ENCODE measurements at regions not wholly inside any gene's neighbourhood (a gene's known extent, or its start where the extent isn't known, plus 50 kb on each side); places are given as distances from the start of the nearest gene placed in this dataset.

DNA sequence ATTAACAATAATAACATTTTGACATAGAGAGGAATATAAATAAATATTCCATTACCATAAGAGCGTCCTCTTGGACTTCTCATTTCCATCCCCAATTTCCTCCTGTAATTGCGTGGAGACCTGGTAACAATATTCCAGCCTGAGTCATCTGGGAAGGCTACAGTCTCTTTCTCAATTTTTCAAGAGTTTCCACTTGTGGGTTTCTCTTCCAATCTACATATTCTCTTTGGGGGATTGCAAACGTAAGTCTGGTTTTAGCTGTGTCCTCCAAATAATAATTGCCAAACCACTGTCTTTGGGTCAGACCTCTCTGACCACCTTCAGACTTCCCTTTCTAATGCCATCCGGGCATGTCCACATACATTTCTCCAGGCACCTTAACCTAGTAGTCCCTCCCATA, 124.5 kb upstream of the USP24 start:
- Histone ChIP-seq H3K27me3 (no peaks in the 10 kb centered on the region), H3K4me3 (no peak overlapping the region), H3K36me3 (no peaks in the 10 kb centered on the region), H3K4me1 (no peaks in the 10 kb centered on the region), H3K27ac (replicated peaks in 1 of 4) (no peak overlapping the region), H3K9me3 (peaks cover 0 to 10% (median 0%) of the 10 kb centered on the region in 4 donors)
- intact Hi-C loops (cut with DNase I), result no loop called here
- WGBS, result 98% methylated on average over 4 of the region's 4 CpGs
- no peak for TF ChIP-seq EP300 (IDR thresholded peaks at IDR 0.05)
- TF ChIP-seq, protein P1, sequence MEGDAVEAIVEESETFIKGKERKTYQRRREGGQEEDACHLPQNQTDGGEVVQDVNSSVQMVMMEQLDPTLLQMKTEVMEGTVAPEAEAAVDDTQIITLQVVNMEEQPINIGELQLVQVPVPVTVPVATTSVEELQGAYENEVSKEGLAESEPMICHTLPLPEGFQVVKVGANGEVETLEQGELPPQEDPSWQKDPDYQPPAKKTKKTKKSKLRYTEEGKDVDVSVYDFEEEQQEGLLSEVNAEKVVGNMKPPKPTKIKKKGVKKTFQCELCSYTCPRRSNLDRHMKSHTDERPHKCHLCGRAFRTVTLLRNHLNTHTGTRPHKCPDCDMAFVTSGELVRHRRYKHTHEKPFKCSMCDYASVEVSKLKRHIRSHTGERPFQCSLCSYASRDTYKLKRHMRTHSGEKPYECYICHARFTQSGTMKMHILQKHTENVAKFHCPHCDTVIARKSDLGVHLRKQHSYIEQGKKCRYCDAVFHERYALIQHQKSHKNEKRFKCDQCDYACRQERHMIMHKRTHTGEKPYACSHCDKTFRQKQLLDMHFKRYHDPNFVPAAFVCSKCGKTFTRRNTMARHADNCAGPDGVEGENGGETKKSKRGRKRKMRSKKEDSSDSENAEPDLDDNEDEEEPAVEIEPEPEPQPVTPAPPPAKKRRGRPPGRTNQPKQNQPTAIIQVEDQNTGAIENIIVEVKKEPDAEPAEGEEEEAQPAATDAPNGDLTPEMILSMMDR (IDR thresholded peaks at IDR 0.05), result no peak
- TF ChIP-seq POLR2A (IDR thresholded peaks at IDR 0.05; ENCODE audit: low read depth), result no peak
- no peak for TF ChIP-seq POLR2AphosphoS5 (IDR thresholded peaks at IDR 0.05)
- DNase-seq (ENCODE audit: extremely low spot score), result no peak

DNA sequence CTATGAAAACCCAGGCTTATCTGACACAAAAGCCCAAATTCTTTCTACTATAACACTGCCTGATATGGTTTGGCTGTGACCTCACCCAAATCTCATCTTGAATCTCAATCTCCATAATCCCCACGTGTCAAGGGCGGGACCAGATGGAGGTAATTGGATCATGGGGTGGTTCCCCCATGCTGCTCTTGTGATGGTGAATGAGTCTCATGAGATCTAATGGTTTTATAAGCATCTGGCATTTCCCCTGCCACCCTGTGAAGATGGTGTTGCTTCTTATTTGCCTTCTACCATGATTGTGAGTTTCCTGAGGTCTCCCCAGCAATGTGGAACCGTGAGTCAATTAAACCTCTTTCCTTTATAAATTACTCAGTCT, 123.3 kb upstream of the USP24 start:
- H3K27ac ChIP-seq (replicated peaks in 1 of 4), result no peak overlapping the region
- TF ChIP-seq EP300 (IDR thresholded peaks at IDR 0.05), result no peak
- TF ChIP-seq POLR2A (IDR thresholded peaks at IDR 0.05; ENCODE audit: low read depth), result no peak
- no peak for TF ChIP-seq POLR2AphosphoS5 (IDR thresholded peaks at IDR 0.05)
- TF ChIP-seq, protein P1 (IDR thresholded peaks at IDR 0.05), result no peak
- WGBS, result 94% methylated on average over 3 of the region's 3 CpGs
- intact Hi-C loops (cut with DNase I), result no loop called here
- H3K27me3 ChIP-seq, result no peaks in the 10 kb centered on the region
- no peak for DNase-seq (ENCODE audit: extremely low spot score)
- H3K4me1 ChIP-seq, result no peaks in the 10 kb centered on the region
- peaks cover 0 to 10% (median 0%) of the 10 kb centered on the region in 4 donors for H3K9me3 ChIP-seq
- H3K4me3 ChIP-seq, result no peak overlapping the region
- no peaks in the 10 kb centered on the region for H3K36me3 ChIP-seq

DNA sequence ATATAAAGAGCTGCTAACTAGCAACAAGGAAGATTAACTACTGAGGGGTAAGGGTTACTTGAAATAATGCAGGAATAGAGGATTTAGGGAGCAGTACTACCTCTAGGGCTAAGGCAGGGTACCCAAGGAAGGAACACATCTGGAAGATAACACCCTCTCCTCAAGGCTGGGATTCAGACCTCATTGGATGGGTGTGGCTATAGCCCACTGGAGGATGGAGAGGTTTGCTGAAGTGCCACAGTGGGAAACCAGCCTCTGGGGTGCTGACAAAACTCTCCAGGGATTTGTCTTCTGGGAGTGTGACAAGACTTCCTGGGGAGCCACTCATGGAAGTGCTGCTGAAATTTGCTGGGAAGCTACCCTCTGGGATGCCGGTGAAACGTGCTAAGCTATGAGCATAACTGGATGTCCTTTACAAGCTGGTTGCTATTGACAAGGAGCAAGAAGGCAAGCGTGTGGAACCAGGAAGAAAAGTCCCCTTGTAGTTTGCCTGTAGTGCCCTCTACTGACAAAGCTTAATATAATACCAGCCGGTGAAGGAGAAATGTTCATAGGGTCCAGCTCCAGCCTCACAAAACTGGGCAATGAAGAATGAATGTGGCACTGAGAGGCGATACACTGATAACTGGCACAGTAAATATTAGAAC, 122.8 kb upstream of the USP24 start:
- H3K36me3 ChIP-seq, result no peaks in the 10 kb centered on the region
- no peak overlapping the region for H3K4me3 ChIP-seq
- WGBS, result 63% methylated on average over 5 of the region's 5 CpGs
- H3K27ac ChIP-seq (replicated peaks in 1 of 4), result no peak overlapping the region
- no peak for DNase-seq (ENCODE audit: extremely low spot score)
- intact Hi-C loops (cut with DNase I), result no loop called here
- H3K4me1 ChIP-seq, result no peaks in the 10 kb centered on the region
- no peaks in the 10 kb centered on the region for H3K27me3 ChIP-seq
- TF ChIP-seq POLR2AphosphoS5 (IDR thresholded peaks at IDR 0.05), result no peak
- TF ChIP-seq, protein P1 (IDR thresholded peaks at IDR 0.05), result peak in 1 of 3 experiments; percentile 33
- no peak for TF ChIP-seq EP300 (IDR thresholded peaks at IDR 0.05)
- TF ChIP-seq POLR2A (IDR thresholded peaks at IDR 0.05; ENCODE audit: low read depth), result no peak
- H3K9me3 ChIP-seq, result peaks cover 0 to 10% (median 0%) of the 10 kb centered on the region in 4 donors

DNA sequence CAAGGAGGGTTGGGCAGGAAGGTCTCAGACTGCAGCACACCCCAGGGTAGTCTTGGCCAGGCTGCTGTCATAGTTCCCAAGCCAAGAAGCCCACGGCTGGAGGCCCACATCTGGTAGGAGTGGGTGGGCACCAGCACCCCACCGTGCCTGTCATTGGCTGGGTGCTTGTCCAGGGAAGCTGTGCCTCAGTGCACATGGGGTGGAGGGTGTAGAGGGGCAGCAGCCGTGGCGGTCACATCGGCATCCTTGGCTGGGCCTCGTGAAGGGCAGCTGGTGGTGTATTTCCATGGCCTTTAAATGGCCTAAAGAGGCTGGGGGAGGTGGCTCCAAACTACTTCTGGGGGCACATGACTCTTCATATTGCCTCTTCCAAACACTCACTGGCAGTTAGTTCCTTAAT, 119.6 kb upstream of the USP24 start:
- no peak for DNase-seq (ENCODE audit: extremely low spot score)
- Histone ChIP-seq H3K4me1 (no peaks in the 10 kb centered on the region), H3K4me3 (no peak overlapping the region), H3K9me3 (peaks cover 0 to 2% (median 0%) of the 10 kb centered on the region in 4 donors), H3K27me3 (no peaks in the 10 kb centered on the region), H3K27ac (replicated peaks in 1 of 4) (no peak overlapping the region), H3K36me3 (no peaks in the 10 kb centered on the region)
- TF ChIP-seq EP300 (IDR thresholded peaks at IDR 0.05), result no peak
- TF ChIP-seq POLR2AphosphoS5 (IDR thresholded peaks at IDR 0.05), result no peak
- no peak for TF ChIP-seq POLR2A (IDR thresholded peaks at IDR 0.05; ENCODE audit: low read depth)
- 98% methylated on average over 6 of the region's 6 CpGs for WGBS
- intact Hi-C loops (cut with DNase I), result no loop called here

DNA sequence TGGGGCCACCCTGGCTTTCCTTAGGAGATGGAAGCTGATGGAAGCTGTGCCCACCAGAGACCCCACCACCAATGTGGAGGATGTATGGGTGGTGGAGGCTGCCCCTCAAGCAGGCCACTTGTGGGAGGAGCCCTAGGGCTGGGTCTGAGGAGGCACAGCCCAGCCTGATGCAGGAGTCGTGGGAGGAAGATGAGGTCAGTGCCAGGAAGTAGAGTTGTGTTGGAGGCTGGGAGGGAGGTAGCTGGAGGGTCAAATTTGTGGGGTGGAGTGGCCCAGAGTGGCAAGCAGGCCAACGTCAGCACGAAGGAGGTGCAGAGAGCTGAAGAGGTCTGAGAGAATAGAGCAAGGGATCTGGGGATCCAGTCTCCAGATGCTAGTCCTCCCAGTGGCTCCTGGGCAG, 119.0 kb upstream of the USP24 start:
- intact Hi-C loops (cut with DNase I), result no loop called here
- TF ChIP-seq POLR2A (IDR thresholded peaks at IDR 0.05; ENCODE audit: low read depth) (no peak), EP300 (IDR thresholded peaks at IDR 0.05) (no peak), POLR2AphosphoS5 (IDR thresholded peaks at IDR 0.05) (no peak)
- TF ChIP-seq, protein P1 (IDR thresholded peaks at IDR 0.05), result no peak
- Histone ChIP-seq H3K4me1 (peaks cover 0 to 3% (median 2%) of the 10 kb centered on the region in 4 donors), H3K4me3 (no peak overlapping the region), H3K27ac (replicated peaks in 1 of 4) (no peak overlapping the region), H3K9me3 (no peaks in the 10 kb centered on the region), H3K36me3 (no peaks in the 10 kb centered on the region), H3K27me3 (no peaks in the 10 kb centered on the region)
- DNase-seq (ENCODE audit: extremely low spot score), result no peak
- 59% methylated on average over 3 of the region's 3 CpGs for WGBS
